Fibroblast of upper back skin (primary cell): ENCODE measurements at regions not wholly inside any gene's neighbourhood (a gene's known extent, or its start where the extent isn't known, plus 50 kb on each side); places are given as distances from the start of the nearest gene placed in this dataset.
"Not testable (repeated sequence)": the region's sequence is repeated elsewhere in the genome, so short reads cannot be mapped to it uniquely, and the experiment has no call there.

ENCODE experiments used
- DNase-seq: peaks from one replicate; pipeline ENCODE4 v3.0.0-alpha.2; 2013

- DNase-seq = no peak
Observed at GRCh38 chr2:56813490-56813889, 629.7 kb downstream of the CCDC85A start.

- no peak for DNase-seq
Observed at GRCh38 chr2:56816666-56817065, 632.9 kb downstream of the CCDC85A start.

- no peak for DNase-seq
Observed at GRCh38 chr2:56831780-56832179, 648.0 kb downstream of the CCDC85A start.

GRCh38 chr2:56834686-56835085, 650.9 kb downstream of the CCDC85A start:
- DNase-seq = no peak

- DNase-seq = not testable (repeated sequence)
Observed at GRCh38 chr2:56840009-56840408, 656.2 kb downstream of the CCDC85A start.

GRCh38 chr2:56860991-56861390, 677.2 kb downstream of the CCDC85A start:
- DNase-seq = no peak

GRCh38 chr2:56871644-56872043, 687.9 kb downstream of the CCDC85A start:
- DNase-seq = peak; percentile 14

GRCh38 chr2:56874717-56875116, 690.9 kb downstream of the CCDC85A start:
- DNase-seq = no peak

GRCh38 chr2:56889738-56890137, 705.9 kb downstream of the CCDC85A start:
- peak; percentile 11 for DNase-seq

GRCh38 chr2:56892382-56892781, 708.6 kb downstream of the CCDC85A start:
- no peak for DNase-seq

GRCh38 chr2:56898986-56899385, 715.2 kb downstream of the CCDC85A start:
- peak; percentile 24 for DNase-seq

- no peak for DNase-seq
Observed at GRCh38 chr2:56912490-56912889, 728.7 kb downstream of the CCDC85A start.

- DNase-seq = no peak
Observed at GRCh38 chr2:56918790-56919189, 735.0 kb downstream of the CCDC85A start.

- DNase-seq = no peak
Observed at GRCh38 chr2:56933976-56934375, 750.2 kb downstream of the CCDC85A start.

- no peak for DNase-seq
Observed at GRCh38 chr2:56934866-56935265, 751.1 kb downstream of the CCDC85A start.

GRCh38 chr2:56940054-56940453, 756.3 kb downstream of the CCDC85A start:
- no peak for DNase-seq

- no peak for DNase-seq
Observed at GRCh38 chr2:56952871-56953270, 769.1 kb downstream of the CCDC85A start.

GRCh38 chr2:56960581-56960980, 776.8 kb downstream of the CCDC85A start:
- DNase-seq = no peak

GRCh38 chr2:56962673-56963072, 778.9 kb downstream of the CCDC85A start:
- no peak for DNase-seq

GRCh38 chr2:56969513-56969912, 785.7 kb downstream of the CCDC85A start:
- DNase-seq = no peak

GRCh38 chr2:56971383-56971974, 787.7 kb downstream of the CCDC85A start:
- DNase-seq = no peak

- peak; percentile 83 for DNase-seq
Observed at GRCh38 chr2:56981554-56981953, 797.8 kb downstream of the CCDC85A start.

- DNase-seq = no peak
Observed at GRCh38 chr2:56985609-56986008, 801.8 kb downstream of the CCDC85A start.

GRCh38 chr2:57022496-57022895, 838.7 kb downstream of the CCDC85A start:
- no peak for DNase-seq

GRCh38 chr2:57044931-57045635, 861.3 kb downstream of the CCDC85A start:
- DNase-seq = no peak
